CD8-positive, alpha-beta memory T cell (primary cell): ENCODE measurements at regions not wholly inside any gene's neighbourhood (a gene's known extent, or its start where the extent isn't known, plus 50 kb on each side); places are given as distances from the start of the nearest gene placed in this dataset.

Experiments
- CTCF ChIA-PET: fragments of 350-600 bp; sonication (Branson Sonifier 250); formaldehyde crosslinking; loops from one replicate; lab custom pipeline; 2021; ENCODE audit warnings: antibody characterized with exemption; lab: Charles Lee
- POLR2A ChIA-PET: fragments of 350-600 bp; sonication (Branson Sonifier 250); formaldehyde crosslinking; loops from one replicate; lab custom pipeline; 2021; ENCODE audit warnings: antibody characterized with exemption; lab: Charles Lee
- DNase-seq, 5 donors: peaks; one replicate each; pipeline versions ENCODE4 v3.0.0 to v3.0.0-alpha.2; 2020 to 2022; ENCODE audit warnings: mixed read lengths in 1 of 5
- H3K27ac ChIP-seq: one replicate; pipeline ENCODE4 v1.7.0; 2013; ENCODE audit warnings: low read depth, mild to moderate bottlenecking, low read length, moderate library complexity
- H3K27me3 ChIP-seq: 2 replicates; pipeline ENCODE4 v1.7.0; 2013; ENCODE audit warnings: low read length, mild to moderate bottlenecking; ENCODE audit not compliant: insufficient read depth, poor library complexity, severe bottlenecking
- H3K36me3 ChIP-seq: 2 replicates; pipeline ENCODE4 v1.7.0; 2013; ENCODE audit warnings: mild to moderate bottlenecking, low read length, moderate library complexity; ENCODE audit not compliant: insufficient read depth
- H3K4me1 ChIP-seq: 2 replicates; pipeline ENCODE4 v1.7.0; 2013; ENCODE audit warnings: mild to moderate bottlenecking, low read length, moderate library complexity; ENCODE audit not compliant: insufficient read depth
- H3K4me3 ChIP-seq: 2 replicates; pipeline ENCODE4 v1.7.0; 2013; ENCODE audit warnings: mild to moderate bottlenecking, low read length
- H3K9me3 ChIP-seq: 2 replicates; pipeline ENCODE4 v1.7.0; 2013; ENCODE audit warnings: mild to moderate bottlenecking, low read length
- H3K27ac Mint-ChIP-seq, 8 donors: one replicate each; pipeline ENCODE4 v1.8.0; 2020 to 2021; ENCODE audit warnings: mixed read lengths in 8 of 8, mild to moderate bottlenecking in 6 of 8, inconsistent platforms in 3 of 8, moderate library complexity in 3 of 8
- H3K27me3 Mint-ChIP-seq, 2 donors: one replicate each; pipeline ENCODE4 v1.8.0; 2020 to 2021; ENCODE audit warnings: mixed read lengths in 2 of 2, mild to moderate bottlenecking in 1 of 2, moderate library complexity in 1 of 2
- H3K36me3 Mint-ChIP-seq, 3 donors: one replicate each; pipeline ENCODE4 v1.8.0; 2020 to 2021; ENCODE audit warnings: mixed read lengths in 3 of 3, inconsistent platforms in 1 of 3, mild to moderate bottlenecking in 1 of 3
- H3K4me1 Mint-ChIP-seq, 3 donors: one replicate each; pipeline ENCODE4 v1.8.0; 2020 to 2021; ENCODE audit warnings: mixed read lengths in 3 of 3, inconsistent platforms in 1 of 3, mild to moderate bottlenecking in 1 of 3
- H3K4me3 Mint-ChIP-seq, 7 donors: one replicate each; pipeline ENCODE4 v1.8.0; 2020 to 2021; ENCODE audit warnings: mixed read lengths in 7 of 7, mild to moderate bottlenecking in 6 of 7, moderate library complexity in 4 of 7, inconsistent platforms in 2 of 7
- H3K9me3 Mint-ChIP-seq, 5 donors: one replicate each; pipeline ENCODE4 v1.8.0; 2020 to 2022; ENCODE audit warnings: mixed read lengths in 5 of 5, mild to moderate bottlenecking in 3 of 5, moderate library complexity in 2 of 5, inconsistent platforms in 1 of 5

DNA sequence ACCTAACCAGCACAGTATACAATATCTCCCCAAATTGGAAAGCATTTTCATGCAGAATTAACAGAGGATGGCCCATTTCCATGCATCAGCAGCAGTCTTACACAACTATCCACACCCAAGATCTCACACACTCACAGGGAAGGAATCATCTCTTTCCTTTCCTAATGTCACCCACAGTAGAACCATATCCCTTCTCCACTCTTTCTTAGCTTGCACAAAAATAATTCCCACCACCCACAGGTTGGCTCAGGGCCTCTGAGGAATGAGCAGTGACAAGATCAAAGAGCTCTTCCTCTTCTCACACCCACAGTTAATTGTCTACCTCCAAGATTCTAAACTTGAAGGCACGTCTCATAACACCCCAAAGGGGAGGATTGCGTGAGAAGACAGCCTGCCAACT, 217.7 kb upstream of the VEGFC start:
- Histone ChIP-seq H3K9me3 (no peaks in the 10 kb centered on the region), H3K36me3 (no peaks in the 10 kb centered on the region), H3K4me3 (no peak overlapping the region), H3K4me1 (no peaks in the 10 kb centered on the region), H3K27ac (no peak overlapping the region), H3K27me3 (no peaks in the 10 kb centered on the region)
- Mint-ChIP-seq H3K4me3 (no peak overlapping the region), H3K9me3 (peaks cover 2 to 19% (median 14%) of the 10 kb centered on the region in 5 donors), H3K36me3 (no peaks in the 10 kb centered on the region), H3K27me3 (no peaks in the 10 kb centered on the region), H3K4me1 (no peaks in the 10 kb centered on the region), H3K27ac (no peak overlapping the region)
- no peak for DNase-seq
- ChIA-PET CTCF (no interaction called here), POLR2A (no interaction called here)

- no peaks in the 10 kb centered on the region for H3K36me3 Mint-ChIP-seq
Measured at GRCh38 chr4:177012918-177013545, 220.3 kb upstream of the VEGFC start.

GRCh38 chr4:177016541-177017141, 223.9 kb upstream of the VEGFC start:
- Histone ChIP-seq H3K9me3 (no peaks in the 10 kb centered on the region), H3K4me3 (no peak overlapping the region), H3K36me3 (no peaks in the 10 kb centered on the region), H3K27me3 (no peaks in the 10 kb centered on the region), H3K27ac (no peak overlapping the region), H3K4me1 (no peaks in the 10 kb centered on the region)
- Mint-ChIP-seq H3K4me1 (no peaks in the 10 kb centered on the region), H3K4me3 (no peak overlapping the region), H3K27me3 (peaks cover 0 to 5% of the 10 kb centered on the region in 2 donors), H3K9me3 (peaks cover 15 to 38% (median 23%) of the 10 kb centered on the region in 5 donors), H3K36me3 (no peaks in the 10 kb centered on the region), H3K27ac (no peak overlapping the region)
- POLR2A ChIA-PET = no interaction called here
- DNase-seq = no peak
- CTCF ChIA-PET = no interaction called here

More at GRCh38 chr4:177012918-177013545, 220.3 kb upstream of the VEGFC start:
- no peak overlapping the region for H3K27ac Mint-ChIP-seq
- H3K27me3 ChIP-seq = no peaks in the 10 kb centered on the region
- CTCF ChIA-PET = no interaction called here
- DNase-seq = no peak
- peaks cover 0 to 5% of the 10 kb centered on the region in 2 donors for H3K27me3 Mint-ChIP-seq
- no peaks in the 10 kb centered on the region for H3K4me1 Mint-ChIP-seq
- no peaks in the 10 kb centered on the region for H3K4me1 ChIP-seq
- H3K9me3 Mint-ChIP-seq = peaks cover 5 to 21% (median 18%) of the 10 kb centered on the region in 5 donors
- no peak overlapping the region for H3K27ac ChIP-seq
- H3K9me3 ChIP-seq = no peaks in the 10 kb centered on the region
- H3K36me3 ChIP-seq = no peaks in the 10 kb centered on the region
- POLR2A ChIA-PET = no interaction called here
- H3K4me3 Mint-ChIP-seq = no peak overlapping the region
- no peak overlapping the region for H3K4me3 ChIP-seq

DNA sequence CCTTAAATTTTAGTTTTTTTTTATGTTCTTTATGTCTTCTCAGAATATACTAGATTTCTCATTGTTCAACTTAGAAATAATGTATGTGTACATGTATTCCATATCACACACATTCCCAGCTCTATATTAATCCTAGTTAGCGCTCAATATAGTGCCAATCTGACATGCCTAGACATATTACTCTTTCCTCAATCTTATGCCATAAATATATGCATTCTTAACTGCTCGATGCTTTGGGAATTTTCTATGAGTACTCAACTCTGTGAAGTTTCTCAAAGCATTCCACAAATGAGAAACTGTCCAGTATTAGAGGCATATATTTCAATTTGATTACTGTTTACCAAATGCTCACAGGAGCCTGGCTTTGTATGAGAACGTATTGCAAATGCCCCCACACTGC, 231.2 kb upstream of the VEGFC start:
- Histone ChIP-seq H3K4me3 (no peak overlapping the region), H3K27ac (no peak overlapping the region), H3K27me3 (no peaks in the 10 kb centered on the region), H3K36me3 (no peaks in the 10 kb centered on the region), H3K9me3 (no peaks in the 10 kb centered on the region), H3K4me1 (no peaks in the 10 kb centered on the region)
- H3K9me3 Mint-ChIP-seq = peaks cover 3 to 19% (median 7%) of the 10 kb centered on the region in 5 donors
- H3K4me1 Mint-ChIP-seq = no peaks in the 10 kb centered on the region
- ChIA-PET POLR2A (no interaction called here), CTCF (no interaction called here)
- H3K27me3 Mint-ChIP-seq = no peaks in the 10 kb centered on the region
- no peak for DNase-seq
- no peak overlapping the region for H3K4me3 Mint-ChIP-seq
- H3K27ac Mint-ChIP-seq = no peak overlapping the region
- no peaks in the 10 kb centered on the region for H3K36me3 Mint-ChIP-seq

- ChIA-PET POLR2A (no interaction called here), CTCF (no interaction called here)
- Mint-ChIP-seq H3K36me3 (no peaks in the 10 kb centered on the region), H3K4me1 (no peaks in the 10 kb centered on the region), H3K27me3 (no peaks in the 10 kb centered on the region), H3K27ac (no peak overlapping the region), H3K9me3 (no peaks in the 10 kb centered on the region), H3K4me3 (no peak overlapping the region)
- no peaks in the 10 kb centered on the region for H3K27me3 ChIP-seq
- no peaks in the 10 kb centered on the region for H3K36me3 ChIP-seq
- no peak for DNase-seq
- H3K9me3 ChIP-seq = no peaks in the 10 kb centered on the region
- no peak overlapping the region for H3K4me3 ChIP-seq
- H3K4me1 ChIP-seq = no peaks in the 10 kb centered on the region
- no peak overlapping the region for H3K27ac ChIP-seq
Measured at GRCh38 chr4:177032341-177032740, 239.6 kb upstream of the VEGFC start.

DNA sequence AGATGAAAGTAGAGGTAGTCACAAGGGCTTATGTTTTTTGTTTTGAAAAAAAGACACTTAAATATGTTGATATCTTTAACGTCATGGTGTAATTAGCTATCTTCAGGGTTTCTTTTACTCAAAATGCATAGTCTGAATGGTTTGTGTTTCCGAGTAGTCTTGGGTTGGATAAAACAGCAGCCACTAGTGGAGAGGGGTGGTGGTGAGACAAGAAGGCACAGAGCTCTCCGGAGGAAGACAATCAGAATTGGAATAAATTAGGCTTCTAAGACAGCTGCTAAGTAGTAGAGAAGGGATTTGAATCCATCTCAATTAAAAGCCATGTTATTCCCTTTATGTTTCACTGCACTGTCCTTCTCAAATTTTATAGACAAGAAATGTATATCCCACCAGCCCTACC, 240.4 kb upstream of the VEGFC start:
- CTCF ChIA-PET = no interaction called here
- Mint-ChIP-seq H3K36me3 (no peaks in the 10 kb centered on the region), H3K4me1 (no peaks in the 10 kb centered on the region), H3K4me3 (no peak overlapping the region), H3K27ac (no peak overlapping the region), H3K27me3 (no peaks in the 10 kb centered on the region), H3K9me3 (no peaks in the 10 kb centered on the region)
- POLR2A ChIA-PET = no interaction called here
- no peaks in the 10 kb centered on the region for H3K36me3 ChIP-seq
- no peak for DNase-seq
- no peaks in the 10 kb centered on the region for H3K9me3 ChIP-seq
- H3K4me1 ChIP-seq = no peaks in the 10 kb centered on the region
- no peak overlapping the region for H3K27ac ChIP-seq
- no peaks in the 10 kb centered on the region for H3K27me3 ChIP-seq
- no peak overlapping the region for H3K4me3 ChIP-seq

GRCh38 chr4:177033632-177034031, 240.9 kb upstream of the VEGFC start:
- Mint-ChIP-seq H3K9me3 (no peaks in the 10 kb centered on the region), H3K4me3 (no peak overlapping the region), H3K36me3 (no peaks in the 10 kb centered on the region), H3K27me3 (no peaks in the 10 kb centered on the region), H3K4me1 (no peaks in the 10 kb centered on the region), H3K27ac (no peak overlapping the region)
- no peak for DNase-seq
- Histone ChIP-seq H3K4me1 (no peaks in the 10 kb centered on the region), H3K36me3 (no peaks in the 10 kb centered on the region), H3K27me3 (no peaks in the 10 kb centered on the region), H3K9me3 (no peaks in the 10 kb centered on the region), H3K4me3 (no peak overlapping the region), H3K27ac (no peak overlapping the region)
- CTCF ChIA-PET = no interaction called here
- POLR2A ChIA-PET = no interaction called here

GRCh38 chr4:177041356-177041755, 248.6 kb upstream of the VEGFC start:
- no peak for DNase-seq
- H3K27me3 ChIP-seq = no peaks in the 10 kb centered on the region
- no peak overlapping the region for H3K27ac ChIP-seq
- no peak overlapping the region for H3K4me3 ChIP-seq
- ChIA-PET POLR2A (no interaction called here), CTCF (no interaction called here)
- Mint-ChIP-seq H3K27ac (no peak overlapping the region), H3K9me3 (peaks cover 0 to 3% (median 0%) of the 10 kb centered on the region in 5 donors), H3K27me3 (peaks cover 4 to 5% of the 10 kb centered on the region in 2 donors), H3K4me1 (no peaks in the 10 kb centered on the region), H3K36me3 (no peaks in the 10 kb centered on the region), H3K4me3 (no peak overlapping the region)
- H3K4me1 ChIP-seq = no peaks in the 10 kb centered on the region
- H3K36me3 ChIP-seq = no peaks in the 10 kb centered on the region
- H3K9me3 ChIP-seq = no peaks in the 10 kb centered on the region
